Common myeloid progenitor, CD34-positive (primary cell): ENCODE measurements at regions not wholly inside any gene's neighbourhood (a gene's known extent, or its start where the extent isn't known, plus 50 kb on each side); places are given as distances from the start of the nearest gene placed in this dataset.

Experiments used
- CTCF ChIA-PET: fragments of 350-600 bp; sonication (Branson Sonifier 250); formaldehyde crosslinking; loops from one replicate; lab custom pipeline; 2021; ENCODE audit warnings: antibody characterized with exemption; lab: Charles Lee
- POLR2A ChIA-PET: fragments of 350-600 bp; sonication (Branson Sonifier 250); formaldehyde crosslinking; loops from one replicate; lab custom pipeline; 2021; ENCODE audit warnings: antibody characterized with exemption; lab: Charles Lee
- DNase-seq, 3 donors: peaks; one replicate each; pipeline versions ENCODE4 v3.0.0 to v3.0.0-alpha.2; 2013
- H3K27ac ChIP-seq, 2 experiments: 1 replicate in 1 of 2; 2 replicates in 1 of 2; pipeline ENCODE4 v1.7.0; 2013; ENCODE audit warnings: inconsistent platforms in 2 of 2, low read length in 2 of 2, mild to moderate bottlenecking in 2 of 2, low read depth in 1 of 2, moderate library complexity in 1 of 2; ENCODE audit not compliant: severe bottlenecking in 2 of 2, insufficient read depth in 1 of 2, poor library complexity in 1 of 2
- H3K27me3 ChIP-seq, 5 experiments: replicated peaks in 2 of 5; 1 replicate in 3 of 5; 2 replicates in 2 of 5; pipeline versions ENCODE4 v1.6.1 to v1.7.0; 2013; ENCODE audit warnings: low read length in 4 of 5, mild to moderate bottlenecking in 2 of 5, moderate library complexity in 2 of 5, inconsistent platforms in 1 of 5; ENCODE audit not compliant: insufficient read depth in 5 of 5, control insufficient read depth in 4 of 5
- H3K36me3 ChIP-seq, 4 experiments: 1 replicate in 2 of 4; 2 replicates in 2 of 4; pipeline versions ENCODE4 v1.6.1 to v1.7.0; 2013; ENCODE audit warnings: low read length in 3 of 4, control low read depth in 1 of 4, mild to moderate bottlenecking in 1 of 4; ENCODE audit not compliant: control insufficient read depth in 4 of 4, insufficient read depth in 4 of 4
- H3K4me1 ChIP-seq, 4 experiments: 1 replicate in 3 of 4; 2 replicates in 1 of 4; pipeline versions ENCODE4 v1.6.1 to v1.7.1; 2013; ENCODE audit warnings: low read length in 3 of 4, mild to moderate bottlenecking in 3 of 4, control low read depth in 1 of 4, inconsistent platforms in 1 of 4, moderate library complexity in 1 of 4; ENCODE audit not compliant: control insufficient read depth in 4 of 4, insufficient read depth in 4 of 4; ENCODE audit errors: control extremely low read depth in 1 of 4
- H3K4me3 ChIP-seq, 7 experiments: 1 replicate in 4 of 7; 2 replicates in 3 of 7; pipeline versions ENCODE4 v1.5.1 to v1.7.0; 2013; ENCODE audit warnings: mild to moderate bottlenecking in 7 of 7, low read length in 6 of 7, moderate library complexity in 6 of 7, inconsistent platforms in 2 of 7, low read depth in 2 of 7, control low read depth in 1 of 7; ENCODE audit not compliant: insufficient read depth in 4 of 7, control insufficient read depth in 1 of 7; ENCODE audit errors: extremely low read depth in 1 of 7
- H3K9me3 ChIP-seq, 5 experiments: 1 replicate in 4 of 5; 2 replicates in 1 of 5; pipeline versions ENCODE4 v1.6.1 to v1.7.1; 2013; ENCODE audit warnings: low read length in 4 of 5, mild to moderate bottlenecking in 2 of 5, inconsistent platforms in 1 of 5, low read depth in 1 of 5, moderate library complexity in 1 of 5; ENCODE audit not compliant: control insufficient read depth in 4 of 5, insufficient read depth in 2 of 5; ENCODE audit errors: control extremely low read depth in 1 of 5
- WGBS: methylation state at CpG from one replicate; pipeline ENCODE4 v1.1.5; 2013; ENCODE audit not compliant: insufficient coverage; 5-methylcytosine and 5-hydroxymethylcytosine counted together

DNA sequence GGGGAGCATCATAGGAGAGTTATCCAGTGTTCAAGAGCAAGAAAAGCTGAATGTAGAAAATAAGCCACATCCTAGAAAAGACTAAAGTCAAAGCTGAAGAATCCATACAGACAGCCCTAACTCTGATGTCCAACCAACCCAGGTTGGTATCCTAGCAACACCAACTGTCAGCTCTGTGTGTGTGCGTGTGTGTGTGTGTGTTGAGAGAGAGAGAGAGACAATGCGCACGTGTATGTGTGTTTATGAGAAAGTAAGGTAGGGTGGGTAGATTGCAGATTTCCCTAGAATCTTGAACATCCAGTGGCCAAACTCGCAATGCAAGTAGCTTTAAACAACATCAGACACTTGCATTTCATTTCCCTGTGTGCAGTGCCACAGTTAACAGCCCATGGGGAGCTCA lies 274.9 kb downstream of the FAM181B start:
- no peak overlapping the region for H3K4me3 ChIP-seq
- no peaks in the 10 kb centered on the region for H3K27me3 ChIP-seq
- no peaks in the 10 kb centered on the region for H3K4me1 ChIP-seq
- DNase-seq = no peak
- H3K27ac ChIP-seq = no peak overlapping the region
- POLR2A ChIA-PET = no interaction called here
- no peaks in the 10 kb centered on the region for H3K9me3 ChIP-seq
- WGBS = 0% methylated on average over 3 of the region's 4 CpGs
- H3K36me3 ChIP-seq = no peaks in the 10 kb centered on the region
- CTCF ChIA-PET = no interaction called here

GRCh38 chr11:82458147-82458546 lies 275.5 kb downstream of the FAM181B start:
- H3K4me1 ChIP-seq = no peaks in the 10 kb centered on the region
- H3K9me3 ChIP-seq = no peaks in the 10 kb centered on the region
- ChIA-PET POLR2A (no interaction called here), CTCF (no interaction called here)
- WGBS = no CpG with 5 or more reads among the region's 1 CpG
- H3K27me3 ChIP-seq = no peaks in the 10 kb centered on the region
- no peaks in the 10 kb centered on the region for H3K36me3 ChIP-seq
- H3K4me3 ChIP-seq = no peak overlapping the region
- no peak for DNase-seq
- no peak overlapping the region for H3K27ac ChIP-seq

DNA sequence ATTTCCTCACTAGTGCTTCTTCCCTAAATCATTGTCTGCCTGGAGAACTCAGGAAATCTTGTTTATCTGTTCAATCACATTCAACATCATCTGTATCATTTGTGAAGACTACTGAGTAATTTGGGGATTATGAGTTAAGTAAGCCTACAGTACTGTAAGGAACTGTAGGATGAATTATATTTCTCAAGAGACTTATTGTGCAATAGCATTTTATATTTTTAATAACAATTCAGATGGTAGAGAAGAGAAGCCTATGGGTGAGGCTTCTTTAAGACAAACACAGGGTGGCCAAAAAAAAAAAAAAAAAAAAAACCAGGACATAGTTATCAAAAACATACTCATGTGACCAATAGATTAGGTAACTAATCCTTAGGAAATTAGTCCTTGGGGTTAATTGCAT lies 282.7 kb downstream of the FAM181B start:
- H3K4me3 ChIP-seq = no peak overlapping the region
- POLR2A ChIA-PET = no interaction called here
- H3K27ac ChIP-seq = no peak overlapping the region
- CTCF ChIA-PET = no interaction called here
- no peaks in the 10 kb centered on the region for H3K9me3 ChIP-seq
- H3K4me1 ChIP-seq = no peaks in the 10 kb centered on the region
- DNase-seq = no peak
- peaks cover 0 to 1% (median 0%) of the 10 kb centered on the region in 5 experiments for H3K27me3 ChIP-seq
- no peaks in the 10 kb centered on the region for H3K36me3 ChIP-seq

DNA sequence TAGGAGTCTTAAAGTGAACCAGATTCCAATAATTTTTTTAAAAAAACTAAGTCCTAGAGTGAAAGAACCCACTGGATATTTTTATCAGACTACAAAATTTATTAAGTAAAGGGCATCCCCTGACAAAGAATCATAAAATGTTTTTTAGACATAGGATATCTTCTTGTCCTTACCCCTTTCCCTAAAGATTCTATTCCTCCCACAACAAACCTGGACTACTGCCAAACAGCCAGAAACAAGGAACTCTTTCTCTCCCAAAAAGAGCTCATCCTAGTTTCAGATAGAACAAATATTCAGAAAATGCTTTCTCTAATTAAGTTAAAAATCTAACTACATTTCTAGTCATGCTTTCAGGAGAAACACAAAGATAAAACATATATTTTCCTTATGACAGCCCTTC lies 327.1 kb downstream of the FAM181B start:
- H3K4me3 ChIP-seq = no peak overlapping the region
- no peak for DNase-seq
- H3K4me1 ChIP-seq = no peaks in the 10 kb centered on the region
- CTCF ChIA-PET = no interaction called here
- H3K36me3 ChIP-seq = no peaks in the 10 kb centered on the region
- H3K27ac ChIP-seq = no peak overlapping the region
- no peaks in the 10 kb centered on the region for H3K27me3 ChIP-seq
- POLR2A ChIA-PET = no interaction called here
- H3K9me3 ChIP-seq = no peaks in the 10 kb centered on the region

- CTCF ChIA-PET = no interaction called here
- no peak for DNase-seq
- Histone ChIP-seq H3K4me1 (no peaks in the 10 kb centered on the region), H3K4me3 (no peak overlapping the region), H3K9me3 (no peaks in the 10 kb centered on the region), H3K27me3 (no peaks in the 10 kb centered on the region), H3K36me3 (no peaks in the 10 kb centered on the region), H3K27ac (no peak overlapping the region)
- POLR2A ChIA-PET = no interaction called here
- WGBS = 91% methylated on average over 5 of the region's 5 CpGs
Measured at GRCh38 chr11:82405421-82405820, 328.2 kb downstream of the FAM181B start.

GRCh38 chr11:82404981-82405380 lies 328.7 kb downstream of the FAM181B start:
- CTCF ChIA-PET = no interaction called here
- no peak for DNase-seq
- no peaks in the 10 kb centered on the region for H3K27me3 ChIP-seq
- no peaks in the 10 kb centered on the region for H3K36me3 ChIP-seq
- POLR2A ChIA-PET = no interaction called here
- 97% methylated on average over 3 of the region's 5 CpGs for WGBS
- H3K4me3 ChIP-seq = no peak overlapping the region
- H3K4me1 ChIP-seq = no peaks in the 10 kb centered on the region
- no peaks in the 10 kb centered on the region for H3K9me3 ChIP-seq
- no peak overlapping the region for H3K27ac ChIP-seq

DNA sequence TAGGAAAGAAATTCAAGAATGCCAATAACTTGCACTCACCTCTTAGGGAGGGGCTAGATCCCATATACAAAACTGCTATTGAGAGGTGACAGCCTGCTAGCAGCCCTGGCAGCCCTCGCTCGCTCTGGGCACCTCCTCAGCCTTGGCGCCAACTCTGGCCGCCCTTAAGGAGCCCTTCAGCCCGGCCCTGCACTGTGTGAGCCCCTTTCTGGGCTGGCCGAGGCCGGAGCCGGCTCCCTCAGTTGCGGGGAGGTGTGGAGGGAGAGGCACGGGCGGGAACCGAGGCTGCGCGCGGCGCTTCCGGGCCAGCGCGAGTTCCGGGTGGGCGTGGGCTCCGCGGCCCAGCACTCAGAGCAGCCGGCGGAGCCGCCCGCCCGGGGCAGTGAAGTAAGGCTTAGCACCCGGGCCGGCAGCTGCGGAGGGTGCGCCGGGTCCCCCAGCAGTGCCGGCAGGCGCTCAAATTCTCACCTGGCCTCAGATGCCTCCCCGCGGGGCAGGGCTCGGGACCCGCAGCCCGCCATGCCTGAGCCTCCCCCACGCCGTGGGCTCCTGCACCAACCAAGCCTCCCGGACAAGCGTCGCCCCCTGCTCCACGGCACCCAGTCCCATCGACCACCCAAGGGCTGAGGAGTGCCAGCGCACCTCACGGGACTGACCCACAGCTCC lies 329.9 kb downstream of the FAM181B start:
- POLR2A ChIA-PET = no interaction called here
- no peaks in the 10 kb centered on the region for H3K27me3 ChIP-seq
- CTCF ChIA-PET = no interaction called here
- DNase-seq = no peak
- no peaks in the 10 kb centered on the region for H3K9me3 ChIP-seq
- no peaks in the 10 kb centered on the region for H3K36me3 ChIP-seq
- H3K4me3 ChIP-seq = no peak overlapping the region
- 96% methylated on average over 41 of the region's 49 CpGs for WGBS
- no peak overlapping the region for H3K27ac ChIP-seq
- no peaks in the 10 kb centered on the region for H3K4me1 ChIP-seq
